NCI-H345 treated with DMSO at 0.1 percent for 48 hours (cell line): ENCODE measurements at regions not wholly inside any gene's neighbourhood (a gene's known extent, or its start where the extent isn't known, plus 50 kb on each side); places are given as distances from the start of the nearest gene placed in this dataset.
"Not testable (repeated sequence)": the region's sequence is repeated elsewhere in the genome, so short reads cannot be mapped to it uniquely, and the experiment has no call there.

Experiments used
- DNase-seq: peaks from one replicate; lab custom pipeline; 2025; ENCODE audit not compliant: unreplicated experiment; lab: John Stamatoyannopoulos, UW

DNA sequence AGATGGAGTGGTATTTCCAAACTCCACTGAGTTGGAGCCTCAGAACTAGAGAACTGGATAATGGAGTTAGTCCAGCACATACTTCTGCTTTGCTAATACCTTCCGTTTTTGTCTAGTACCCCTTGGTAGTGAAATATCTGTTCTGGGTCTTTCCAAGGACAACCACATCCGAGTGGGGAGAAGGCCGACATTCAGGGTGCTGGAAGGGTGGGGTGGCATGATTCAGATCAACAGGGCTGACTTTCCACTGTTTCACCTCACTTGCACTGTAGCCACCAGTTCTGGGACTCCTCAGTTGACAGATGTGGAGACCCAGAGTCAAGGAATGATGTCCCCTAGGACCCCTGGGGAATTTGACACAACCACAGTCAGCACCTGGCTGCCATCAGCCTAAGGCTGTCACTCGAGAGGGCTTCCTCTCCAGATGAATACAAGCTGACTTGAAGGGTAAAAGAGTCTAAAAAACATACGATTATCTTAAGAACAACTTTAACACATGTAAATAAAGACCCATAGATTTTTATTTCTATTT is 84.8 kb upstream of the HNF1B start:
- DNase-seq: peak; percentile 46

DNA sequence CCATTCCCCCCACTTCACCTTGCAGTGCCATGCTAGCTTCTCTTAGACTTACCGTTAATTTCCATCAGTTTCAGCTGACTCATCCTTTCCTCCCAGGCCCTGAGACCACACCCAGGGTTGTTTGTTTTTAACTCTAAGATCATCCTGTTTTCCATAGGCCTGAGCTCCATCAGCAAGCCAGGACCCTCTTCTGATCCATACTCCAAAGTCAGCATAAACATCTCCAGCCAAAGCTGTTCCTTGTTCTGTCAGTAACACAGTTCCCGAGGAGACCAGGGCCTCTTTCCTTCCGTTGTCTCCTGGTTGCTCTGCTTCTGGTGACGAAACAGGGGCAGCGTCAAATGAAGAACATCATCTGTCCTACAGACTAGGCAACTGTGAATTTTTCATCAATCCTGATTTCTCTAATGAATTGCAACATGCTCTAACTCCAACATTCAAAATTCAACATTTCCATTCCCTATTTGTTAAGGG is 83.8 kb upstream of the HNF1B start:
- no peak for DNase-seq

DNA sequence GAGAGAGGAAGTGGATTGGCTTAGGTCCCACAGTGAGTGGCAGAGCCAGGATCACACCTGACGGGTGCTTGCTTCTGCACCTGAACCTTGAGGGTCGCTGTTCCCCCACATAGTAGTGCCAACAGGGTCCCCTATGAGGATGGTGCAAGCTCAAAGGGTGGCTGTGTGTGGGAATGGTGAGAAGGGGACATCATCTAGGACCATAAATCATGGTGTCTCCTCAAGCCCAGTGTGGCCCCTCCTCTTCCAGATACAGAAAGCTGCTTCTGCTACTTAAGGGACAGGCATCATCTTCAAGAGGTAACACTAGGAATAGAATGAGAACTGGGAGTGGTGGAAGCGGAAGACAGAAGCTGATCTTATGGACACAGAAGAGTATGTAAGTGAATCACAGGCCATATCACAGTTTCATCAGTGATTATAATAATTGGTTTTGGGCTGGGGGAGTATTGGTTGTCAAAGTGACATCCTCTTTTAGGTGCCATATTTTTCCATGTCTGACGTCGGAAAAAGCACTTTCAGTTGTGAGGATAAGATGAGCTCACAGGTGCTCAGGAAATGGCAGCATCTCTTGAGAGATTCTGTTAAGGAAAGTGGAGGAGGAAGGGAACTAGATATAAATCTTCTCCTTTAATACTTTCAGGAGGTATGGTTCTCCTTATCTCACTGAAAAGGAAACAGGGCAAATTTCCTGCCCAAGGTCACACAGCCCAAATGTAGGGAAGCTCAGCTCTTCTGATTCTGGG is 83.2 kb upstream of the HNF1B start:
- DNase-seq: no peak

DNA sequence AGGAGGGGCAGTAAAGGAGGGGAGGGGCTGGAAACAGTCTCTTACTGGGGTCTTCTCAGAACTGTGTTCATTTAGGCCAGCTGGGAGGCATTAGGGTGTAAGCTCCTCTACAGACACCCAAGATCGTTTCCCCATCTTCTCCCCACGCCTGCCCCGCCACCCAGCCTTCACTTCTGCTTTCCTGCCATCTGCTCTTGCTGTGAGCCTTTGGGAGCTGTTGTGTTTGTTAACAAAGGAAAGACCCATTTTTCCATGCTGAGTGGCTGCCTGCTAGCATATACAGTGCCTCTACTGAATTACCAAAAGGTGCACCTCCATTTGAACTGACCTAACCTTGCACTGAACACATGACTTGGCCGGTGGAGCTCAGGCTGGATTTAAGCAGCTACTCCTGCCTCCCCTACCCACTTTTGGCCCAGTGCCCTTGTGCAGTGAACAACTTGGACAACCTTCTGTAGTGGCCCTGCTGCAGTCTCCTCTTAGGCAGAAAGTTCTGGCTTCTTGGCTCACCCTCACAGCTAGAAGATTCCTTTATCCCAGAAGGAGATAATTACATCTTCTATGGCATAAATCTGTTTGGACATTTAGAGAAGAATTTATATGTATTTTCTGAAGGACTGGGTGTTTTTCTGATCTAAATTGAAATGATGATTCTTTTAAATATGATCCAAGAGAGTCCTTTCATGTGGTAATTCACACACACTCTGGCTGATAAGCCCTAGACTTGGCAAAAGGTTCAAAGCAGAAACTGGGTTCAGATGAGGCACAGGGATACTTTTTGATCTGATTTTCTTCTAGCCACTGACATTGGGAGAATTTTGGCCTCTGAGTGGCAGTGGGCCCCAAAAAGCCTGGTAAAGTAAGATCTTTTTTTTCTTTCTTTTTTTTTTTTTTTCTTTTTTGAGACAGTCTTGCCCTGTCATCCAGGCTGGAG is 81.9 kb upstream of the HNF1B start:
- no peak for DNase-seq

DNA sequence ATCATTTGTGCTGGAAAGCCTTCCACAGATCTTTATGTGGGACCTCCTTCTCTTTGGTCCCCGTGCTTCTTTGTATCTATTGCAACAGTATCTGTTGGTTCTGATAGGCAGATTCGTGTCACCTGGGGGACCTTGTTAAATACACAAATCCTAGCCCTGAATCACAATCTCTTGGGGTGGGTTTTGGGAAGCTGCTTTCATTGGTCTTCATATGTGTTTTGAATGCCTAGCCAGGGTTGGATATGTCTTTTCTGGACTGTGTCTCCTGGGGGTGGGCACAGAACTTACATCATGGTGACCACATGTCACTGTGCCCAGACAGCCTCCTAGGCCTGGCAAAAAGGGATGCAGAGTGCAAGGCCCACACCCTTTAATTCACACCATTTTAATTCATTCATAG is 81.0 kb upstream of the HNF1B start:
- no peak for DNase-seq

DNA sequence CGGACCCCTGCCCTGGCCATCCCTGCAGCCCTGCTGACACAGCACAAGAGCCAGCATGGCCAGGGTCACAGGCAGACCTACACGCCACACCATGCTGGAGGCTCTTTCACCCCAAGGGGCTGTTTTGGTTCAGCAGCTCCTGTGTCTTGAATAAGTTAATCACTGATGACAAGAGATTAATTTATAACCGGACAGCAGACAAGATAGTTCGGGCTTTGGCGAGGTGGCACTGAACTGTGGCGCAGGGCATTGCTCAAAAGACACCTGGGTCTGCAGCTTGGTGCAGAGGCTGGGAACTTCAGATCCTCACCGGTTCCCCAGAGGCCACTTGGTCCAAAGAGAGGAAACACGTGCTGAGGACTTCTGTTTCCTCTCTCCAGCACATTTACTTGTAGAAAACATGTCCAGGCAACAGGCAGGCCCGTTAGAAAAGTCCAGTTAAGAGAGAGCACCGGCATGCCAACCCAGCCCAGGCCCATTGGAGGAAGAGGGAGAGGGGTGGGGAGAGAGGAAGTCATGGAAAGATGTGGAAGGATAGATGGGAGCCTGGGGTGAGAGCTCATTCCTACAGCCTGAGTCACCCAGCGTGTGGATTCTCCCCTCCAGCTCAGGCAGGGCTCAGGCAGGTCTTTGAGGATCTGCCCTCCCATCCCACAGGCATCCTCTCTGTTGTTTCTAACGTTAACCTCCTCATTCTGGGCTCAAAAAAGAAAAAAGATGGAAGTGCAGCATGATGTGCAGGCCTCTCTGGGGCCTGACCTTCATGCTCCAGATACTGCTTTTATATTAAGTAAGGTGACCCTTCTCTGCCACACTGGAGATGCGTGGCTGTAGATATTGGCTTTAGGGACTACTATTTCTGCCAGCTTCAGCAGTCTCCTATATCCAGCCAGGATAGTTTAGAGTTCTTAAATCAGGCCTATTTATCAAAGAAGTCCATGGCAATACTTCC is 80.0 kb upstream of the HNF1B start:
- DNase-seq: no peak

DNA sequence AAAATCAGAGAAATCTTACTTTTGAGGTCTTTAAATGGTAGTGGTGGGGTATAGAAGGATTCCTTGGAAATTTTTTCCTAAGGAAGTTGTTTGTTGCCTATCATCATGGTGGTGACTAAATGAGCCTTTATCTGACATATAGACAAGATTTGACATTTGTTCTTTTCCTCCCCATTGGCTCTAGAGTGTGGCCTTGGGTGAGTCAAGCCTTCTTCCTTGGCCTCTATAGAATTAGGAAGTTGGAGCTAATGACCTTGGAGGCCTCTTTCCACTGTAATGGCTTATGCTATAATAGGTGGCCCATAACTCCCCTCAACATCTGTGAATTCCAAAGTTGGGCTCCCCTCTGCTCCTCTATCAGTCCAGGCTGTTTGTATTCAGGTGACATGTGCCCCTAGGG is 79.1 kb upstream of the HNF1B start:
- DNase-seq: no peak

DNA sequence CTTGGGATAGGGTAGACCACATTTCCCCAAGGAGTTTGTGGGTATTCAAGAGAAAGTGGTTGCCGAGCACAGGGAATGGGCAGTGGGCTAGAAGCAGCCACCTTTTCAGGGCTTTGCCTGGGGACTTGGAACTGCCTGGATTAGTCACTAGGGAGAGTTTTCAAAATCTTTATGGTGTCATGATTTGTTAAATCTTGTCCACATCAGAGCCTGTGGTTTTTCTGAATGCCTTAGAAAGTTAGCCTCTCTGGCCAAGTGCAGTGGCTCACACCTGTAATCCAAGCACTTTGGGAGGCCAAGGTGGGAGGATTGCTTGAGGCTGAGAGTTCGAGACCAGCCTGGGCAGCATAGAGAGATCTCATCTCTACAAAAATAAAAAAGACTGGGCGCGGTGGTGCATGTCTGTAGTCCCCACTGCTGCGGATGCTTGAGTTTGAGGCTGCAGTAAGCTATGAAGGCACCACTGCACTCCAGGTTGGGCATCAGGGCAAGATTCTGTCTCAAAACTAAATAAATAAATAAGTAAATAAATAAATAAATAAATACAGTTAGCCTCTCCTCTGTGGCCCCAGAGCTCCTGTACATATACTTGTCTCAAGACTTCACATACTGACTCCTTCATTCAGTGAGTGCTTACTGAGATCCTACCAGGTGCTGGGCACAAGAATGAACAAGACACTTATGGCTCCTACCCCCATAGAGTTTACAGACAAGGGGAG is 76.3 kb upstream of the HNF1B start:
- no peak for DNase-seq

DNA sequence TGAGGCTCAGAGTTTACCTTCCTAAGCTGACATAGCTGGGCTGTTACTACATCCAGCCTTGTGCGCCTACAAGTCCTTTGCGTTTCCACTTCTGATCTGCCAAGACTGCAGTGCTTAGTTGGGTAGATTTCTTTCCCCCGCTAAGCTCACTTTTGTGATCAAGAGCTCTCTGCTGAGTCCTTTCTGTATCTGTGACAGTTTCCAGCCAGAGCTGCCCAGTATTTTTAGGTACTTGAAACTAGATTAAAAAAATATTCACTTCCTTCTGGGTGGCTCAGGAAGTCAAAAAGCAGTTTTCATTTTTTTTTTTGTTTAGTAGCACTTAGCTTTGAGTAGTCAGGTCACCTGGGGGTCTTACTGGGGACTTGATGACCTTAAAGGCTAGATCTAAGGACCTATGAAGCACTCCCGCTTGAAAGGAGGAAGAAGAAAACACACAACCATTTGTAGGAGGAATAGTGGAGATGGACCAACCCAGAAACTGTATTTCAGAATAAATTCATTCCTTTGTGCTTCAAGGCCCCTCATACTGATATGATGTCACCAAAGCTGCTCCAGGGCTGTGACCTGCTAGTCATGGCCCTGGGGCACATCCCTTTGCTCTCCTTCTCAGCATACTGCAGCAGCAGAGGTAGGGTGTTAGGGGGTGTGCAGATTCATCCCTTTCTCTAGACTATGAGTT is 75.6 kb upstream of the HNF1B start:
- no peak for DNase-seq

DNA sequence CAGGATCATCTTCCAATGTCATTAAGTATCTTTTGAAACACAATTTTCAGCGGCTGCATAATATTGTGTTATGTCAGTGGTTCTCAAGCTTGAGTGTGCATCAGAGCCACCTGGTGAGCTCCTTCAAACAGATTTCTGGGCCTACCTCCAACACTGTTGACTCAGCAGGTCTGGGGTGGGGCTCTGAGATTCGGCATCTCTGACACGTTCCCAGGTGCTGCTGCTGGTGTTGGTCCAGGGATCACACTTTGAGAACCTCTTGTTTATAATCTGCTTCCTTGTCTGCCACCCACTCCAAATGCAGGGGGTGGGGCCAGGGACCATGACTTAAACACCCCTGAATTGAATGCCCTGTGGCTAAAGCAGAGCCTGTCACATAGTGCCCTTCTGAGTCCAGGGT is 73.8 kb upstream of the HNF1B start:
- peak; percentile 16 for DNase-seq

DNA sequence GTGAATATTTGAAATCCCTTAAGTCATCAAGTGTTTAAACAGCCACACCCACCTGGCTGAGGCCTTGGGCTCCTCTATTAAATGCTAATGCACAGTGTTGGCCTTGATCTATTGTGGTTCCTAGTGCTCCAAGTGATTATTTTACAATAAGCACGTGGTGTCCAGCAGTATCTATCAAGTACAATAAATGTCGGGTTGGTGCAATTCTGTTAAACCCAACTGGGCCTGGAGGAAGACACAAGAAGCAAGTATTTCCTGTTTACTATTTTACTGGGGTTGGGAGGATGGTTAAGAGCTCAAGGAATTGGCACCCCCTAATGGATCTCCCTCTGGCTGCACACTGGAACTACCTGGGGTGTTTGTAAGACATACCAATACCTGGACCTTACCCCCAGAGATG is 72.1 kb upstream of the HNF1B start:
- DNase-seq: no peak

DNA sequence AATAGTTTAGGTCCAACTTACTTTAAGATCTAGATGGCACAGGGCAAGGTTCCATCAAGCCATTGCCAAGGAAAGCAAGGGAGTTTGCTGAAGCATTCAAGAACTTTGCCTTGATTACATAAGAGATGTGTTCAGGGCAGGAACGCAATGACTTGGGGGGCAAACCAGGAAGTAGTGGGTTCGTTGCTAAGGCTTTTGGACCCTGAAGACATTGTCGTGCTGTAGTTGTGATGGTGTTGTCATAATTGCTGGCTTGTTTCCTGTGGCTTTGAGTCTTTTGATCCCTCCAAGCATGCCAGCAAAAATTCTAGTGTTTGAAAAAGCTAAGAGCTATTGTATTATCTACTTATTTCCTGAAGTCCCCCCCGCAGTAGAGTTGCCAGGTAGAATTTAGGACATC is 70.7 kb upstream of the HNF1B start:
- DNase-seq: no peak

DNA sequence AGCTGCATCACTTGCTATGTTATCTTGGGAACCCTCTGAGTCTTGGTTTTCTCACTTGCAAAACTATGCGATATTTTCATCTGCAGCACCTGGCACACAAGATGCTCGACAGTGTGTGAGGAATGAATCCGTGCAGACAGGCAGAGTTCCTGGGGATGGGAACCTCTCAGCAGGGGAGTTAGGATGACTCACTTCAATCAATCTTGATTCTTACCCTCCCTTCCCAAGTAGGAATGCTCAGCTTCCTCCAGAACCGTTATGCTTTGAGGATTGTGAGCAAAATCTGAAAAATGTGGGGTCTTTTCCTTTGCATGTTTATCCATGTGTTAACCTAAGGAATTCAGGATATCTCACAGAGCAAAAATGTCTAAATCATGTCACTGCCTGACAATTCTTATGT is 68.9 kb upstream of the HNF1B start:
- DNase-seq: no peak

DNA sequence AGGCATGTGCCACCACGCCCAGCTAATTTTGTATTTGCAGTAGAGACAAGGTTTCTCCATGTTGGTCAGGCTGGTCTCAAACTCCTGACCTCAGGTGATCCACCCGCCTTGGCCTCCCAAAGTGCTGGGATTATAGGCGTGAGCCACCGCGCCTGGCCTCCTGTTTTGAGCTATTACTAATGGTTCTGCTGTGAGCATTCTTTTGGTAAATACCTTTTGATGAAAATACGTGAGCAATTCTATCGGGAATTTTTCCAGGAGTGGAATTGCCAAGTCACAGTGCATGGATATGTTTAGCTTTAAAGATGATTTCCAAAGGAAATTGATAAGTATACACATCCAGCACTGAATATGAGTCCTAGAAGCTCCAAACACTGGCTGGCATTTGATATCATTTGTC is 64.0 kb upstream of the HNF1B start:
- DNase-seq: not testable (repeated sequence)

DNA sequence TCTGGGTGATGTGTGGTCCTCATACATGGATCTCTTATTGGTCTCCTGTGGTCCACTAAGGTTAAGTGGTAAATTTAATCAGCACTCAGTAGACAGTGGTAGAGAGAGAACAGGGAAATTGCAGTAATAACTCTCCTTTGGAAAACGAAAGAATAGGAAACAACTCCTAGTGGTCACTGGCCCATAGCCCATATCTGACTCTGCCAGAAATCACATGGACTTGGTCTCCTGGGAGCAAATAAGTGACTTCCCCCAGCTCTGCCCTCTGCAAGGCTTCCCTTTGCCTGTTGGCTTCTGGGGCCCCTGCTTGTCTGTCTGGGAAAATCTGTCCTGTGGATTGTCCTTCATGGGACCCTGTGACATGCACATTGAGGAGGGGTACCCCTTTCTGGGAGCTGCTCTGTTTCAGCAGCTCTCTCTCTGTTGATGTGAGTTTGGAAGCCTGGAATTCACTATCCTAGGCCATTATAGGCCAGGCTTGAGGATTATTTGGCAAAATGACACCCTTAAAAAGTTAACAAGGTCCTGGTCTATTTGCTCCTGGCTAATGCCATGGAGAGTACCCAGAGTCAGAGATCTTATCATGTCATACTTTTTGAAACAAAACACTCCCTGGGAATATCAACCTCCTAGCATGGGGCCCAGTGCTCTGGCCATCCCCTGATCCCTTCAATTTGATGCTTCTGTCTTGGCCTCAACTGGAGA is 58.0 kb upstream of the HNF1B start:
- no peak for DNase-seq

DNA sequence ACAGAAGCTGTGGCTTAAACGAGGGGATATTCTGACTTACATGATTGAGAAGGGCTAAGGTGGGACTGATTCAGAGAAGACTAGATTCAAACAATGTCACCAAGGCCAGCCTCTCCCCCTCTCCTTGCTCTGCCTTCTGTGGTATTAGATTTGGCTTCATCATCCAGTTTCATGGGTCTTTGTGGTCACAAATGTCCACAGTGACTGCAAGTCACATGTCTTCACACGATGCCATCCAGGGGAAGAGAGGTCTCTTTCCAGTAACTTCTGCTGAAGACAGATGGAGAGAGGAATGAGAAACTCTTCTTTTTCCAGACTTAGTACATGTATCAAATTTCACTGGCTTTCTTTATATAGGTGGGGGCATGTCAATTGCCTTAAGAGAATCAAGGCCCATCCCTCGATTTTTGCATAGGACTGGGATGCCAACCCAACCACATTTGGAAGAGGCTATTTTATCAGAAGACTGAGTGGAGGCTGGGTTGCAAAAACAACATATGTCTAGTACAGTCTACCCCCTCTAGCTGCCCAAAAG is 57.3 kb upstream of the HNF1B start:
- no peak for DNase-seq

DNA sequence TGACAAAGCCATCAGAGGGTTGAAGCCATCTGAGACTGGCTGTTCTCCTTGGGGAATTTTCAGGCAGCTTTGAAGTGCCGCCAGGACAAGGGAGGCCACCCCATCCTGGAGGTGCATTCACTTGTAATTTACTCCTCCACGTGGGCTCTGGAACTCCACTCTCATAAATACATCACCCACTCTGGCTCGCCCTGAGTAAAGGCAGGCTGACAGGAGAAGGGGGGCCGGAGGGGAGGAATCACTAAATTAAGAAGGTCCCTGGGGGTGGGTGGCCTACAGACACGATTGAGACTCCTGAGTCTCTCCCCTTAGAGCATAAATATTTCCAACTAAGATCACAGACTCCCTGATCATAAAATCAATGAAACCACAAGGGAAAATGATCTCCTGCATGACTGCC is 56.3 kb upstream of the HNF1B start:
- DNase-seq: no peak

DNA sequence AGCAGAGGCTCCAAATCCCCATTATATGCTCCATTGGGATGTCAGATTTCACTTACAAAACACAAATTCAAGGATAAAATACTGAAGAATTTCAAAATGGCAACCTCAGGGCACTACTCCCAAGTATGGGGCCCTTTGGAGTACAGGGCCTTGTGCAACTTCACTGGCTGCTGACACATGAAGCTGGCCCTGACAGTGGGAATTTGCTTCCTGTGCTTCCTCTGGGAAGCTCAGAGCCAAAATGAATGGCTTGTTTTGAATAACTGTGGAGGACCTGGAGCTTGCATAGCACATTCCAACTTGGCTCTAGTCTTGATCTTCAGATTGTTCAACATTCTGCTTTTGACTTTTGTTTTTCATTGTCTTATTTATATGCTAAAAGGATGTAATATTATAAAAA is 52.3 kb upstream of the HNF1B start:
- DNase-seq: no peak

DNA sequence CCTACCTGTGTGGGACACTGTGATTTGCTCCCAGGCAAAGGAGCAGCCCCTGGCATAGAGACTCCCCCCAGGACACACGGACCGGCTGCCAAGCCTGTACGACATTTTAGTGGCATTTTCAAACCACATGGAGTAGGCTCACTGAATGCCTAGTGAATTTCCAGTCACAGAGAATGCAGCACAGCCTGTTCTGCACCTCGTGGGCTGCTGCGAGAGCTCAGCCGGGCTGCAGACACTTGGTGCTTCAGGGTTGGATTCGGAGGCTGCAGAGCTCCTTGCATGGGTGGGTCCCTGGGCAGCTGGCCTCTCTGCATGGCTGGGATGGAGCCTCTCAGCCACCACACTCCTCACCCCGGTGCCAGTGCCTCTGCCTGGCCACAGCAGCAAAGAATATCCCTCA is 51.2 kb upstream of the HNF1B start:
- DNase-seq: no peak
